HEK293 (cell line): ENCODE measurements at regions not wholly inside any gene's neighbourhood (a gene's known extent, or its start where the extent isn't known, plus 50 kb on each side); places are given as distances from the start of the nearest gene placed in this dataset.

Source experiments
- CTCF ChIA-PET: fragments of 350-600 bp; formaldehyde crosslinking; extraction: SDS; loops from one replicate; lab custom pipeline; 2021; ENCODE audit warnings: antibody characterized with exemption; lab: Yijun Ruan, JAX
- POLR2A ChIA-PET: fragments of 300-600 bp; formaldehyde crosslinking; extraction: SDS; loops from one replicate; lab custom pipeline; 2020; ENCODE audit warnings: antibody characterized with exemption, inconsistent platforms; lab: Yijun Ruan, JAX
- H3K27ac ChIP-seq: fragments of 200-500 bp; sonication (Bioruptor generic); 2 replicates; pipeline ENCODE4 v1.5.1; 2014; ENCODE audit warnings: low read depth, low read length, control low read depth, inconsistent platforms; ENCODE audit errors: extremely low read depth
- H3K36me3 ChIP-seq, 2 experiments: fragments of 200-500 bp in 1 of 2; sonication (Bioruptor generic) in 1 of 2; 1 replicate in 1 of 2; 2 replicates in 1 of 2; pipeline ENCODE4 v1.5.1; 2014 to 2017; ENCODE audit warnings: inconsistent platforms in 2 of 2, low read length in 2 of 2; ENCODE audit not compliant: control insufficient read depth in 2 of 2, insufficient read depth in 1 of 2
- H3K4me1 ChIP-seq: fragments of 200-500 bp; sonication (Bioruptor generic); 2 replicates; pipeline ENCODE4 v1.5.1; 2014; ENCODE audit warnings: mild to moderate bottlenecking, low read length, inconsistent platforms; ENCODE audit not compliant: control insufficient read depth, insufficient read depth
- H3K4me3 ChIP-seq: 2 replicates; pipeline ENCODE4 v1.5.1; 2011; ENCODE audit warnings: low read depth, mild to moderate bottlenecking, control low read depth, low read length, moderate library complexity
- H3K9me3 ChIP-seq: fragments of 200-500 bp; sonication (Bioruptor generic); 2 replicates; pipeline ENCODE4 v1.5.1; 2014; ENCODE audit warnings: low read depth, low read length, inconsistent platforms; ENCODE audit not compliant: control insufficient read depth, insufficient read depth
- EGR2 ChIP-seq: fragments of 450-650 bp; formaldehyde crosslinking; IDR thresholded peaks from 2 replicates; pipeline ENCODE4 v1.5.1; 2016; ENCODE audit warnings: low read depth, missing biosample characterization, missing genetic modification characterization
- IKZF3 ChIP-seq: fragments of 450-650 bp; IDR thresholded peaks from 2 replicates; pipeline ENCODE4 v1.5.0; 2018; ENCODE audit warnings: missing biosample characterization, mild to moderate bottlenecking, missing genetic modification characterization, moderate library complexity
- KLF10 ChIP-seq: fragments of 450-650 bp; IDR thresholded peaks from 2 replicates; pipeline ENCODE4 v1.5.1; 2018; ENCODE audit warnings: missing biosample characterization, mild to moderate bottlenecking, missing genetic modification characterization
- MEIS1 ChIP-seq: sonication (generic); formaldehyde crosslinking; IDR thresholded peaks from 2 replicates; pipeline ENCODE4 v1.8.1; 2022; ENCODE audit warnings: missing genetic modification reagents, mild to moderate bottlenecking, borderline replicate concordance
- RBAK ChIP-seq: fragments of 450-650 bp; formaldehyde crosslinking; IDR thresholded peaks from 2 replicates; pipeline ENCODE4 v1.5.1; 2016; ENCODE audit warnings: missing biosample characterization, missing genetic modification characterization
- SALL2 ChIP-seq: fragments of 450-650 bp; formaldehyde crosslinking; IDR thresholded peaks from 2 replicates; pipeline ENCODE4 v1.5.0; 2017; ENCODE audit warnings: missing biosample characterization, mild to moderate bottlenecking, missing genetic modification characterization, borderline replicate concordance
- SP3 ChIP-seq: fragments of 450-650 bp; formaldehyde crosslinking; IDR thresholded peaks from 2 replicates; pipeline ENCODE4 v1.5.1; 2016; ENCODE audit warnings: missing biosample characterization, missing genetic modification characterization
- YY2 ChIP-seq: fragments of 450-650 bp; formaldehyde crosslinking; IDR thresholded peaks from 2 replicates; pipeline ENCODE4 v1.5.1; 2016; ENCODE audit warnings: missing biosample characterization, missing genetic modification characterization
- ZFP69B ChIP-seq: fragments of 450-650 bp; formaldehyde crosslinking; IDR thresholded peaks from 2 replicates; pipeline ENCODE4 v1.5.1; 2016; ENCODE audit warnings: missing biosample characterization, missing genetic modification characterization
- ZIC2 ChIP-seq: fragments of 450-650 bp; formaldehyde crosslinking; IDR thresholded peaks from 2 replicates; pipeline ENCODE4 v1.5.1; 2016; ENCODE audit warnings: missing biosample characterization, missing genetic modification characterization
- ZNF112 ChIP-seq: fragments of 450-650 bp; formaldehyde crosslinking; IDR thresholded peaks from 2 replicates; pipeline ENCODE4 v1.5.0; 2017; ENCODE audit warnings: missing biosample characterization, missing genetic modification characterization
- ZNF157 ChIP-seq: fragments of 450-650 bp; formaldehyde crosslinking; IDR thresholded peaks from 2 replicates; pipeline ENCODE4 v1.5.1; 2016; ENCODE audit warnings: missing biosample characterization, missing genetic modification characterization
- ZNF214 ChIP-seq: fragments of 450-650 bp; formaldehyde crosslinking; IDR thresholded peaks from 2 replicates; pipeline ENCODE4 v1.5.1; 2017; ENCODE audit warnings: missing biosample characterization, mild to moderate bottlenecking, missing genetic modification characterization, borderline replicate concordance
- ZNF23 ChIP-seq: fragments of 450-650 bp; formaldehyde crosslinking; IDR thresholded peaks from 2 replicates; pipeline ENCODE4 v1.5.1; 2016; ENCODE audit warnings: missing biosample characterization, missing genetic modification characterization, borderline replicate concordance
- ZNF341 ChIP-seq: fragments of 450-650 bp; formaldehyde crosslinking; IDR thresholded peaks from 2 replicates; pipeline ENCODE4; 2016; ENCODE audit warnings: low read depth, missing biosample characterization, missing genetic modification characterization
- ZNF354C ChIP-seq: fragments of 450-650 bp; formaldehyde crosslinking; IDR thresholded peaks from 2 replicates; pipeline ENCODE4 v1.5.1; 2016; ENCODE audit warnings: missing biosample characterization, missing genetic modification characterization, low read depth, borderline replicate concordance
- ZNF37A ChIP-seq: fragments of 450-650 bp; IDR thresholded peaks from 2 replicates; pipeline ENCODE4 v1.5.1; 2018; ENCODE audit warnings: missing biosample characterization, missing genetic modification characterization
- ZNF391 ChIP-seq: fragments of 450-650 bp; formaldehyde crosslinking; IDR thresholded peaks from 2 replicates; pipeline ENCODE4 v1.5.1; 2016; ENCODE audit warnings: low read depth, missing biosample characterization, missing genetic modification characterization, borderline replicate concordance
- ZNF501 ChIP-seq: fragments of 450-650 bp; formaldehyde crosslinking; IDR thresholded peaks from 2 replicates; pipeline ENCODE4 v1.5.1; 2016; ENCODE audit warnings: missing biosample characterization, missing genetic modification characterization
- ZNF530 ChIP-seq: fragments of 450-650 bp; formaldehyde crosslinking; IDR thresholded peaks from 2 replicates; pipeline ENCODE4 v1.5.1; 2016; ENCODE audit warnings: low read depth, missing biosample characterization, missing genetic modification characterization
- ZNF548 ChIP-seq: fragments of 450-650 bp; formaldehyde crosslinking; IDR thresholded peaks from 2 replicates; pipeline ENCODE4 v1.5.1; 2016; ENCODE audit warnings: missing biosample characterization, missing genetic modification characterization
- ZNF549 ChIP-seq: fragments of 450-650 bp; IDR thresholded peaks from 2 replicates; pipeline ENCODE4 v1.5.1; 2018; ENCODE audit warnings: missing biosample characterization, missing genetic modification characterization, mild to moderate bottlenecking, inconsistent platforms, moderate library complexity
- ZNF596 ChIP-seq: fragments of 450-650 bp; IDR thresholded peaks from 2 replicates; pipeline ENCODE4 v1.5.0; 2018; ENCODE audit warnings: missing biosample characterization, mild to moderate bottlenecking, missing genetic modification characterization, moderate library complexity
- ZNF610 ChIP-seq: fragments of 450-650 bp; formaldehyde crosslinking; IDR thresholded peaks from 2 replicates; pipeline ENCODE4 v1.5.1; 2016; ENCODE audit warnings: missing biosample characterization, missing genetic modification characterization, borderline replicate concordance
- ZNF776 ChIP-seq: fragments of 450-650 bp; formaldehyde crosslinking; IDR thresholded peaks from 2 replicates; pipeline ENCODE4 v1.5.0; 2017; ENCODE audit warnings: missing biosample characterization, missing genetic modification characterization, borderline replicate concordance
- ZNF785 ChIP-seq: fragments of 450-650 bp; formaldehyde crosslinking; IDR thresholded peaks from 2 replicates; pipeline ENCODE4 v1.5.1; 2016; ENCODE audit warnings: missing biosample characterization, missing genetic modification characterization
- TF ChIP-seq, protein P1 (sequence below): fragments of 450-650 bp; formaldehyde crosslinking; IDR thresholded peaks from 2 replicates; pipeline ENCODE4 v1.5.1; 2016; ENCODE audit warnings: missing biosample characterization, missing genetic modification characterization, borderline replicate concordance
- TF ChIP-seq, protein P2 (sequence below): fragments of 450-650 bp; formaldehyde crosslinking; IDR thresholded peaks from 2 replicates; pipeline ENCODE4 v1.5.1; 2016; ENCODE audit warnings: missing biosample characterization, missing genetic modification characterization
- TF ChIP-seq, protein P3 (sequence below): fragments of 450-650 bp; formaldehyde crosslinking; IDR thresholded peaks from 2 replicates; pipeline ENCODE4 v1.5.1; 2017; ENCODE audit warnings: missing biosample characterization, missing genetic modification characterization
- TF ChIP-seq, protein P4 (sequence below): fragments of 450-650 bp; formaldehyde crosslinking; IDR thresholded peaks from 2 replicates; pipeline ENCODE4 v1.5.1; 2016; ENCODE audit warnings: missing biosample characterization, missing genetic modification characterization

DNA sequence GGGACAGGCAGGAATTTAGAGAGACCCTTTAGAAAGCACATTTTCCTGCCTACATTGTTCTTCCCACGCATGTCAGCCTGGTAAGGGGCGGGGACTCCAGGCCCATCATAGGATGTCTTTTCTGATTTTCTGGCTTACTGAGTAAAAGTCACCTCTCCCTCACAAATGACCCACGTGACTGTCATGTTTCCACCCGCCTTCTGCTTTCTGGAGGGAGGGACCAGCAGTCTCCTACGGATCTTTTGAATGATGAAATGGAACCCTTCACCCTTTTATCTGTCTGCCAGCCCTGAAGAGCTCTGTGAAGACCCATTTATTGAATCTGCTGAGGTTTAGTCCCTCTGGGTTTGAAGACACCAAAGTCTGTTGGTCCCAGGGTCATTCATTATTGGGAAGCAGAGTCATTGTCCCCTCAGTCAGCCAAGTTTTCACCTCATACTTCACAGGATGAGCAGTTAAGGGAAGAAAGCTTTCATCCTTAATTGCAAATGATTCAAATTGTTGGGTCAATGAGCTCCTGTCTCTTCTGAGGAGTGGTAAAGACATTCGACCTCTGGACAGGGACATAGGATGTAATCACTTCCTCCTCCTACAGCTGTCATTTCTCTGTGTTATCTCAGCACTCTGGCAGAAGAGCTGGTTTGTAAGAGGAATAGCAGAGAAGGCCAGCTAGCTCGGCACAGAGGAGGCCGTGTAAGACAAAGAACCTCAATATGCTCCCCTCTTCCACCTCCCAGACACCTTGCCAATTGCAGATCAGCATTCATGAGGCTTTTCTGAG, 446.1 kb downstream of the HS3ST3B1 start (continued):
- TF ChIP-seq, protein P1, sequence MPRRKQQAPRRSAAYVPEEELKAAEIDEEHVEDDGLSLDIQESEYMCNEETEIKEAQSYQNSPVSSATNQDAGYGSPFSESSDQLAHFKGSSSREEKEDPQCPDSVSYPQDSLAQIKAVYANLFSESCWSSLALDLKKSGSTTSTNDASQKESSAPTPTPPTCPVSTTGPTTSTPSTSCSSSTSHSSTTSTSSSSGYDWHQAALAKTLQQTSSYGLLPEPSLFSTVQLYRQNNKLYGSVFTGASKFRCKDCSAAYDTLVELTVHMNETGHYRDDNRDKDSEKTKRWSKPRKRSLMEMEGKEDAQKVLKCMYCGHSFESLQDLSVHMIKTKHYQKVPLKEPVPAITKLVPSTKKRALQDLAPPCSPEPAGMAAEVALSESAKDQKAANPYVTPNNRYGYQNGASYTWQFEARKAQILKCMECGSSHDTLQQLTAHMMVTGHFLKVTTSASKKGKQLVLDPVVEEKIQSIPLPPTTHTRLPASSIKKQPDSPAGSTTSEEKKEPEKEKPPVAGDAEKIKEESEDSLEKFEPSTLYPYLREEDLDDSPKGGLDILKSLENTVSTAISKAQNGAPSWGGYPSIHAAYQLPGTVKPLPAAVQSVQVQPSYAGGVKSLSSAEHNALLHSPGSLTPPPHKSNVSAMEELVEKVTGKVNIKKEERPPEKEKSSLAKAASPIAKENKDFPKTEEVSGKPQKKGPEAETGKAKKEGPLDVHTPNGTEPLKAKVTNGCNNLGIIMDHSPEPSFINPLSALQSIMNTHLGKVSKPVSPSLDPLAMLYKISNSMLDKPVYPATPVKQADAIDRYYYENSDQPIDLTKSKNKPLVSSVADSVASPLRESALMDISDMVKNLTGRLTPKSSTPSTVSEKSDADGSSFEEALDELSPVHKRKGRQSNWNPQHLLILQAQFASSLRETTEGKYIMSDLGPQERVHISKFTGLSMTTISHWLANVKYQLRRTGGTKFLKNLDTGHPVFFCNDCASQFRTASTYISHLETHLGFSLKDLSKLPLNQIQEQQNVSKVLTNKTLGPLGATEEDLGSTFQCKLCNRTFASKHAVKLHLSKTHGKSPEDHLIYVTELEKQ, result no peak
- TF ChIP-seq ZNF157 (tag by site-specific recombination) (no peak), IKZF3 (tag by site-specific recombination) (no peak), ZNF530 (no peak), EGR2 (no peak), ZNF610 (tag by site-specific recombination) (no peak), RBAK (tag by site-specific recombination) (no peak), YY2 (no peak)
- TF ChIP-seq, protein P2, sequence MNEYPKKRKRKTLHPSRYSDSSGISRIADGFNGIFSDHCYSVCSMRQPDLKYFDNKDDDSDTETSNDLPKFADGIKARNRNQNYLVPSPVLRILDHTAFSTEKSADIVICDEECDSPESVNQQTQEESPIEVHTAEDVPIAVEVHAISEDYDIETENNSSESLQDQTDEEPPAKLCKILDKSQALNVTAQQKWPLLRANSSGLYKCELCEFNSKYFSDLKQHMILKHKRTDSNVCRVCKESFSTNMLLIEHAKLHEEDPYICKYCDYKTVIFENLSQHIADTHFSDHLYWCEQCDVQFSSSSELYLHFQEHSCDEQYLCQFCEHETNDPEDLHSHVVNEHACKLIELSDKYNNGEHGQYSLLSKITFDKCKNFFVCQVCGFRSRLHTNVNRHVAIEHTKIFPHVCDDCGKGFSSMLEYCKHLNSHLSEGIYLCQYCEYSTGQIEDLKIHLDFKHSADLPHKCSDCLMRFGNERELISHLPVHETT (tag by site-specific recombination), result no peak
- TF ChIP-seq, protein P3, sequence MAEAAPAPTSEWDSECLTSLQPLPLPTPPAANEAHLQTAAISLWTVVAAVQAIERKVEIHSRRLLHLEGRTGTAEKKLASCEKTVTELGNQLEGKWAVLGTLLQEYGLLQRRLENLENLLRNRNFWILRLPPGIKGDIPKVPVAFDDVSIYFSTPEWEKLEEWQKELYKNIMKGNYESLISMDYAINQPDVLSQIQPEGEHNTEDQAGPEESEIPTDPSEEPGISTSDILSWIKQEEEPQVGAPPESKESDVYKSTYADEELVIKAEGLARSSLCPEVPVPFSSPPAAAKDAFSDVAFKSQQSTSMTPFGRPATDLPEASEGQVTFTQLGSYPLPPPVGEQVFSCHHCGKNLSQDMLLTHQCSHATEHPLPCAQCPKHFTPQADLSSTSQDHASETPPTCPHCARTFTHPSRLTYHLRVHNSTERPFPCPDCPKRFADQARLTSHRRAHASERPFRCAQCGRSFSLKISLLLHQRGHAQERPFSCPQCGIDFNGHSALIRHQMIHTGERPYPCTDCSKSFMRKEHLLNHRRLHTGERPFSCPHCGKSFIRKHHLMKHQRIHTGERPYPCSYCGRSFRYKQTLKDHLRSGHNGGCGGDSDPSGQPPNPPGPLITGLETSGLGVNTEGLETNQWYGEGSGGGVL (tag by site-specific recombination), result no peak

DNA sequence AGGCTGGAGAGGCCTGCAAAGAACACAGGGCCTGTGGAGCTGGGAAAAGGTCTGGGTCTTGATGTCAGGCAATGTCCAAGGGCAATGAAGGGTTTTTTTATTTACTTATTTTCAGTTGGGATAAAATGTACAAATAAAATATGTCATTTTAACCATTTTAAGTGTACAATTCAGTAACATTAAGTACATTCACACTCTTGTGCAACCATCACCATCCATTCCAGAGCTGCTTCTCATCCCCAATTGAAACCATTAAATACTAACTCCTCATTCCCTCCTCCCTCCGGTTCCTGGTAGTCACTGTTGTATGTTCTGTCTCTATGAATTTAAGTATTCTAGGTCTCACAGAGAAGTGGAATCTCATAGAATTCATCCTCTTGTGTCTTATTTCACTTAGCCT, 444.7 kb downstream of the HS3ST3B1 start:
- Histone ChIP-seq H3K4me3 (no peak overlapping the region), H3K9me3 (no peaks in the 10 kb centered on the region), H3K27ac (no peak overlapping the region), H3K4me1 (no peaks in the 10 kb centered on the region), H3K36me3 (no peaks in the 10 kb centered on the region)
- TF ChIP-seq ZNF341 (tag by site-specific recombination) (no peak), SALL2 (no peak), ZNF391 (tag by site-specific recombination) (no peak), ZNF596 (tag by site-specific recombination) (no peak), ZNF23 (tag by site-specific recombination) (no peak), MEIS1 (CRISPR knock-in tag) (no peak), ZIC2 (tag by site-specific recombination) (no peak), ZNF785 (tag by site-specific recombination) (no peak), KLF10 (tag by site-specific recombination) (no peak), ZNF549 (no peak), ZNF501 (no peak), ZNF214 (tag by site-specific recombination) (no peak), ZNF548 (tag by site-specific recombination) (no peak), SP3 (tag by site-specific recombination) (no peak), ZNF354C (tag by site-specific recombination) (no peak), ZNF776 (tag by site-specific recombination) (no peak), ZNF112 (tag by site-specific recombination) (no peak), ZNF37A (tag by site-specific recombination) (no peak), ZFP69B (tag by site-specific recombination) (no peak)
- TF ChIP-seq, protein P4, sequence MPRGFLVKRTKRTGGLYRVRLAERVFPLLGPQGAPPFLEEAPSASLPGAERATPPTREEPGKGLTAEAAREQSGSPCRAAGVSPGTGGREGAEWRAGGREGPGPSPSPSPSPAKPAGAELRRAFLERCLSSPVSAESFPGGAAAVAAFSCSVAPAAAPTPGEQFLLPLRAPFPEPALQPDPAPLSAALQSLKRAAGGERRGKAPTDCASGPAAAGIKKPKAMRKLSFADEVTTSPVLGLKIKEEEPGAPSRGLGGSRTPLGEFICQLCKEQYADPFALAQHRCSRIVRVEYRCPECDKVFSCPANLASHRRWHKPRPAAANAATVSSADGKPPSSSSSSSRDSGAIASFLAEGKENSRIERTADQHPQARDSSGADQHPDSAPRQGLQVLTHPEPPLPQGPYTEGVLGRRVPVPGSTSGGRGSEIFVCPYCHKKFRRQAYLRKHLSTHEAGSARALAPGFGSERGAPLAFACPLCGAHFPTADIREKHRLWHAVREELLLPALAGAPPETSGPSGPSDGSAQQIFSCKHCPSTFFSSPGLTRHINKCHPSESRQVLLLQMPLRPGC, result no peak
- ChIA-PET CTCF (interaction anchor here (0.6 kb wide), 1 partner anchor 38 kb away, joined by 3 read pairs; no protein-coding TSS in a partner anchor), POLR2A (no interaction called here)
